ENCODE measurements at regions not wholly inside any gene's neighbourhood (a gene's known extent, or its start where the extent isn't known, plus 50 kb on each side); places are given as distances from the start of the nearest gene placed in this dataset.
"Not testable (repeated sequence)": the region's sequence is repeated elsewhere in the genome, so short reads cannot be mapped to it uniquely, and the experiment has no call there.

DNA sequence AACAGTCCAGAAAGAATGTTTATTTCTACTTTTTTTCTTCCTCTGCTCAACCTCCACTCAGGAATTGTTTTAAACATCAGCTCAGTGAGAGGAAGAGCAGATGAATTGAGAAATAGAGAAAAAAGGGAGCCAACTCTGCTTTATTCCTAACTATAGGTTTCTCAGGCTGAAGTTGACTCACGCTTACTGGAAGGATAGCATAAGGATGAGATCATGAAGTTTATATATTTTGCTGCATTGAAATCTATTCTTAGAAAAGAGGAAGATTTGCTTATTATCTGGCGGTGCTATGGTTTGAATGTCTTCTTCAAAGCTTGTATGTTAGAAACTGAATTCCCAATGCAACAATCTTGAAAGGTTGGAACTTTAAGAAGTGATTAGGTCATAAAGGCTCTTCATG, 1673.4 kb upstream of the PCDH7 start:
- DNase-seq: no peak

DNA sequence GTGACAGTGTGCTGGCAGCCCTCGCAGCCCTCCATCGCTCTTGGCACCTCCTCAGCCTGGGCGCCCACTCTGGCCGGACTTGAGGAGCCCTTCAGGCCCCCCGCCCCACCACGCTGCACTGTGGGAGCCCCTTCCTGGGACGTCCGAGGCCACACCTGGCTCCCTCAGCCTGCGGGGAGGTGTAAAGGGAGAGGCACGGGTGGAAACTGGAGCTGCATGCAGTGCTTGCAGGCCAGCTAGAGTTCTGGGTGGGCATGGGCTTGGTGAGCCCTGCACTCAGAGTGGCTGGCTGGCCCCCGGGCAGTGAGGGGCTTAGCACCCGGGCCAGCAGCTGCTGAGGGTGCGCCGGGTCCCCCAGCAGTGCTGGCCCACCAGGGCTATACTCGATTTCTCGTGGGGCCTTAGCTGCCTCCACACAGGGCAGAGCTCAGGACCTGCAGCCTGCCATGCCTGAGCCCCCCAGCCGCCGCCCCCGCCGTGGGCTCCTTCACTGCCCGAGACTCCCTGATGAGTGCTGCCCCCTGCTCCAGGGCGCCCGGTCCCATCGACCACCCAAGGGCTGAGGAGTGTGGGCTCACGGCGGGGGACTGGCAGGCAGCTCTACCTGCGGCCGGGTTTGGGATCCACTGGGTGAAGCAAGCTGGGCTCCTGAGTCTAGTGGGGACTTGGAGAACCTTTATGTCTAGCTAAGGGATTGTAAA, 1672.7 kb upstream of the PCDH7 start:
- peak in 1 of 56 donors; percentile 4 for DNase-seq

DNA sequence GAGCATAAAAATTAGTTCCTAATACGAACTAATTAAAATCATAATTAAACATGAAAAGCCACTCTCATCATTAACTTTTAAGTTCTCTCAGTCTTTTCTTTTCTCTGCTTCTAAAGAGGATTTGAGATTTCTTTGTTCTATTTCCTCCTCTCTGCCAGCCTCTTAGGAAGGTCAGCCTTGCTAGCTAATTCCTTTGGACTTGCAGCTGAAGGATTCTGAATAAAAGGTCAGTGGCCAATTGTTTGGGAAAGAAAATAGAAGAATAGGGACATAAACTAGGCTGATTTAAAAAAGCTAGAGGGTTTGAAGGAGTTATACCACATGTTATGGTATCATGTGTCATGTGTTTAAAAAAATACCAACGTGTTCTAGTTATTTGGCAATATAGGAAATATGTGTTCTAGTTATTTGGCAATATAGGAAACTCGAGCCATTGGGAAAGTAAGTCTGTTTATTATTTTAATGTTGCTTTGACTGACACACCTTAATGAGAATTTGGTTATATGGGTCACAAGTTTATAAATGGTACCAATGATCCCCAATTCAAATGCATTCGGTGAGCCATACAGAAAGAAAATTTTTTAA, 1668.7 kb upstream of the PCDH7 start:
- no peak for DNase-seq

DNA sequence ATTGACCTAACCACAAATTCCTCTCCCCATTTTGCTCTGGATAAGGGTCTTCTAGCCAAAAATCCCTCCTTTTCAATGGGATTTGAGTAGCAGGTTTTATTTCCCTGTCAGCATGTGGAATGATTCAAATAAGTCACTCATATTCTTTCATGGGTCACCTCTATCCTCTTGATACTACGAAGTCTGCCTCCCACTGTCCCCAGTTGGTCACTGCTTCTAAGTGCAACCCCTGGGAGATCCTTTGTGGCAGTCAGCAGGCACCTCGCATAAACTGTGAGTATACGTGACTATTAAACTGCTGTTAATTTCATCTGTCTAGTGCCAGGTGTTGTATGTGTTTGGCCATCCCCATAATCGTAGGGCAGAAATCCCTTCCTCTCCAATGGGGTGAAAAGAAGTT, 1667.9 kb upstream of the PCDH7 start:
- DNase-seq: no peak

DNA sequence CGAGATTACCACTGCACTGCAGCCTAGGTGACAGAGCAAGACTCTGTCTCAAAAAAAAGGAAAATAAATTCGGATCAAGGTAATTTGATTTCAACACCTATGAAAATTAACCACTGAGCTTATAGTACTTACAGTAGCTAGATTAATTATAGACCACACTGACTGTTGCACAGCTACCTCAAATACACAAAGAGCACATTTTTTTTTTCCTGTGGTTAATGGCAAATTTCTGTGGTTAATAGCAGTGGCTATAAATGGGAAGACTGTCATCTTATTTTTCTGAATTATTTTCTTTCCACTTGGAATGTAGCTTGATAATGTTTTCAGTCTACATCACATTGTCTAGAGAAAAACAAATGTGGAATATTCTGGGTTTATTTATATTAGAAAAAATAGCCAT, 1661.6 kb upstream of the PCDH7 start:
- DNase-seq: no peak

DNA sequence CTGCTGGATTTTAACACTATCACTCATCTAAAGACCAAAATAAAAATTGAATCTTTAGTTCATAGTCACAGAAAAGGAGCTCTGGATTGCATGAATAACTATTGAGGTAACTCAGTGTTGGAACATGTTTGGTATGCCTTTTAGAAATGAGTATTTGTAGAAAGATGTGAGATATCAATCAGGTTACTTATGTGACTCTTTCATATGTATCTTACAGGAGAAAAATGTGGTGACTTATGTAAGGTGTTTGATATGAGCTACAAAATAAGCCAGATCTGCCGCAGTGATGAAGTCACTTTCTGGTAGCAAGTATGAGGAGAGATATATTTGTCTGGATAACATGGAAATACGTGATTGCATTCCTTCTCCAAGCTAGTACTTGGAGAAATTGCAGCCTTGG, 1653.3 kb upstream of the PCDH7 start:
- DNase-seq: no peak

DNA sequence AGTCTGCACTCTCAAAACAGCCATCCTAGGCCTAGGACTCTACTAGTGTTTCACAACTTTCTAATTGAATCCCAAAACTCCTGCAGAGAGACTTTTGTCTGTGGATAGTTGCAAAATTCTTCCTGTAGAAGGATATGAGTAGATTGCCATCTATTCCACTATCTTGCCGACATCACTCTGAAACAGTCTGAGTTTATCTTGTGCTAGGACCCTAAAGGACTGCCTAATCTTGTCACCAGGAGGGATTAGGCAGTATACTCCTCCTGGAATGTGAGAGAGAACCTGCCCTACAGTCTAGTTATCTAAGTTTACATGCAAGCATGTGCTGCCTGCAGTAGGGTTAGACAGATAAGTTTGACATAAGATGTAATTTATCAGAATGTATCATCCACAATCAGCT, 1646.6 kb upstream of the PCDH7 start:
- no peak for DNase-seq

DNA sequence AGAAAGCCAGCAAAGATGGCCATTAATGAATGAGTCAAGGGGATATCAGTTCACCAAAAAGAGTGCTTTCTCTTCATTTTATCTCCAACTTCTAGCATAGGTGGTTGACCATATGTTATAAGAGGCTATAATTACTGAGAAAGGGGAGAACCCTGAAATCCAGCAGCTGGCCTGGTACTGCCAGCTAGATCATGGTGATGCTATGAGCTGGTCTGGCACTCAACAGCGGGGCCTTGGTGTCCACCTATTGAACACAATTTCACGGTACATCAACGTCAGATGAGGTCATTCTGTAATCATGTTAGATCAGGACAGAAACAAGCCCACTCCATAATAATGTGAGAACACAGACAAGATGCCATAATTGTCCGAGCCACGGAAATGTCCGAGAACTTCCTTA, 1644.8 kb upstream of the PCDH7 start:
- no peak for DNase-seq

DNA sequence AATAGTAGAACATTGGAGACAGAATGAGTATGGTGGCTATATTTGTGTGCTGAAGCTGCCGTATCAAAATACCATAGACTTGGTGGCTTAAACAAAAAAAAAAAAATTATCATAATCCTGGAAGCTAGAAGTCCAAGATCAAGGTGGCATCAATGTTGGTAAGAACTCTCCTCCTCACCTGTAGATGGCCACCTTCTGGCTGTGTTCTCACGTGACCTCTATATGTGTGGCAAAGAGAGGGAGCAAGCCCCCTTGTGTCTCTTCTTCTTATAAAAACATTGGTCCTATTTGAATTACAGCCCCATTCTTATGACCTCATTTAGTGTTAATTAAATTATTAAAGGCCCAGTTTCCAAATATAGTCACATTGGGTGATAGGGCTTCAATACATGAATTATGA, 1640.9 kb upstream of the PCDH7 start:
- DNase-seq: no peak

DNA sequence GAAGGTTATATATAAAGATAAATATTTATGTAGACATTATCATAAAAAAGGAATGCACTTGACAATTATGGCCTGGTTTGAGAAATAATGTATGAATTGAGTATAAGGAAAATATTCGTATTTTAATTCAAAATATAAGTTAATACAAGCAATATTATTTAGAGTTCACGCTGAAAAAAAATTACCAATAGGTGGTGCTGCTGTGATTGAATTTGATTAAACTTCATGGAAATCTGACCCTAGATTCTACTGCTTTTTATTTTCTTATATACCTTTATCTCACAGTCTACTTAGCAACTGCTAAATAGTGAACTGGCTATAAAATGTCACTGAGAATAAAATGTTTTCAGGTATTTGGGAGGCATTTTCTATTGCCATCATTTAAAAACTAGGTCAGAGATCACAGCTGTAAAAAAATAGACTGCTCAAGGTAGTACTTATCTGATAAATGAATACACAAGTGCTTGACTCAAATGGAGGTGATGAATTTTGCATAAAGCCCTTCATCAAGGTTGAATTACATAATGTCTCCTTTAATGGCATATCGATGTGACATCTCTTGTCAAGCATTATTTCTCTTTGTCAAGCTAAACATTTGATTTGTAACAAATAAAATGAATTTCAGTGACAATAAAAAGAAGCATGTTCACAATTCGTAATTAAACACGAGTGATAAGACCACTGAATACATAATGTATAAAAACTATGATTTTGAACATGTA, 1638.8 kb upstream of the PCDH7 start:
- no peak for DNase-seq

DNA sequence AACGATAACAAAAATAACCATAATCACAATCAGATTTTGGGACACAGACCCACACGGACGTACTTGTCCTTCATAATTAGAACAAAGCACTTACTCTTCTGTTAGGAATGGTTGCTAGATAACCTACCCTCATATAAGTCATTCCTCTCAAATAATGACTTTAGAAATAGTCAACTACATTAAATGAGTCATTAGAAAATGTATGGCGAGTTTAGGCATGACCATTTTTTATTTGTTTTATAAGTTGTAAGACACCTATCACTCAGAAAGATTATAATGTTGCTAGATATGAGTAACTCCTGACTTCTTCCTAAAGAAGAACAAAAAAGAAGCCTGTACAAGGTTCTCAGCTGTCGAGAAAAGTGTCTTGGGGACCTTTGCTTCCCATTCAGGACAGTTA, 1637.5 kb upstream of the PCDH7 start:
- DNase-seq: no peak

DNA sequence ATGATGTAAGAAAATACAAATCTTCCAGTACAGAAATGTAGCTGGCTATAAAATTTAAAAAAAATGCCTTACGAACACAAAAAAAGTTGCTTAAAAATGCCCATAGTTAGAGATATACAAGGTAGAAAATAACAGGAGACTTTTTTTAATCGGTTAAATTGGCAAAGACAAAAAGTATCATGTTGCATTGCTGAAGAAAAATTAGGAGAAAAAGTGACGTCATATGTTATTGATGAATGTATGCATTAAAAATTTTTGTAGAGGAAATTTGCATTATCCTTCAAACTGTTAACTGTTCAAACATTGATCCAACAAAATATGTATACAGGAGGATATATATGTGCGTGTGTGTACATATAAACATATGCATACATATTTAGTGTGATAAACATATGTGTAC, 1634.4 kb upstream of the PCDH7 start:
- DNase-seq: no peak

DNA sequence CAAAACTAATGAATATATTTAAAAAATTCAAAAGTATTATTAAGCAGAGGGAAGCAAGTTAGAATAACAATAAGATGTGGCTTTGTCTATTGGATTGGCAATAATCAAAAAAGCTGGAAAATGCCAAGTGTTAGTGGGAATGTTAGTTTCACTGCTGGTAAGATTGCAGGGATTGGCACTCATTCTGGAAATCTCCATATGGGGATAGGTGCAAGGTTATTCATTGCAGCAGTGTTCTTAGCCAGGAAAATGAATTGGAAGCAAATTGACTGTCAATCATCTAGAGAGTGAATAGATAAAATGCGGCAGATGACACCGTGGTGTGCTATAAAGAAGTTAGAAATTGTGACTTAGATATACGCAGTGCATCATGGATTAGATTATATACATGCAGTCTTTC, 1615.5 kb upstream of the PCDH7 start:
- no peak for DNase-seq

DNA sequence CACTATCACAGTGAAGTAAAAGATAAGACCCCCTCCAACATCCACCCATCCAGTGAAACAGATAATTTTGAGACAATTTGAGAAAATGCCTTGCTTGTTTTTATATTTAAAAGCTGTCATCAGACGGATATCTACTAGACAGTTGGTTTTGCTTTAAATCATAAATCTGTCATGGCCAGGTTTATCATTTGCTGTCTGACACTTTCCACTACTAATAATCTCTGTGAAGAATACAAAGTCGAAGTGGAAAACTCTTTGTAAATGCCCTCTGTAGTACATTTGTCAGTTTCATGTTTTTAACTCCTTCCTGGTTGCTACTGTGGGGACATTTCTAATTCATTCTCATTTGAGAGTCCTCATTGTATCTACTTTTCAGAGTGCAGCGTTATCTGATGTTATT, 1606.2 kb upstream of the PCDH7 start:
- no peak for DNase-seq

DNA sequence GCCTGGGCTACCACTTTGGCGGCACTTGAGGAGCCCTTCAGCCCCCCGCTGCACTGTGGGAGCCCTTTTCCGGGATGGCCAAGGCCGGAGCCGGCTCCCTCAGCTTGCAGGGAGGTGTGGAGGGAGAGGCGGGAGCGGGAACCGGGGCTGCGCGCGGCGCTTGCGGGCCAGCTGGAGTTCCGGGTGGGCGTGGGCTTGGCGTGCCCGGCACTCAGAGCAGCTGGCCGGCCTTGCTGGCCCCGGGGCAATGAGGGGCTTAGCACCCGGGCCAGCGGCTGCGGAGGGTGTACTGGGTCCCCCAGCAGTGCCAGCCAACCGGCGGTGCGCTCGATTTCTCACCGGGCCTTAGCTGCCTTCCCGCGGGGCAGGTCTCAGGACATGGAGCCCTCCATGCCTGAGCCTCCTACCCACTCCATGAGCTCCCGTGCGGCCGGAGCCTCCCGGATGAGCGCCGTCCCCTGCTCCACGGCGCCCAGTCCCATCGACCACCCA, 1602.9 kb upstream of the PCDH7 start:
- not testable (repeated sequence) for DNase-seq

DNA sequence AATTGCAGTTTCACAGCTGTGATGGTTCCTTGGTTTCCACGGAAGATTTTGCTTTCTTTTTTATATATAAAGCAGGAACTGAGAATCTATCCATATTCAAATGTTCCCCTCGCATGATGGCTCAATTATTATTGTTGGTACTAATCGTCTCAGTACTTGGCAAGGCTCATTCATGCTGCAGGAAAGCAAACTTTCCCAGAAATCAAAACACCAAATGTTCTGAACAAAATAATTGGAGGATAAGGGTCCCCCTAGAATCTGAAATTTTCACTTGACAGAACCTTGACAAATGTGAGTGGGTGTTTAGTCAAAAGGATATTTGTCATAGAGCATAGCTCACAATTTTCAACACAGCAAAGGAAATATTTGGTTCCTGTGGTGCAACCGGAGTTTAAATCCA, 1598.6 kb upstream of the PCDH7 start:
- no peak for DNase-seq

DNA sequence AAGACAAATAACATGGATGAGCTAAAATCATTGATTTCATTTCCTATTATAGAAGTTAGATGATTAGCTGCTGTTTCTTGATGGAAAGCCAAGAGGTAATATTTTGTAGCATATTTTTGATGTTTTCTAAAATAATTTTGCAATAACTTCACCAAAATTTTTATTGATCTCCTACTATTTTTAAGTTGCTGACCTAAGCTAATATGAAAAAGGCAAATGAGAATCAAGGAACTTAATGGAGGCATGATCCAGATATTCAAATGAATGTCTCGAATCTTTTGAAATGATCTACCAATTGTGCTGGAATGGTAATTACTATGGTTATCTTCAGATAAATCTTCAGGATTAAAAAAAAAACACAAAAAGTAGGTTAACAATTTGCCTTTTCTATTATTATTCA, 1591.4 kb upstream of the PCDH7 start:
- DNase-seq: no peak

DNA sequence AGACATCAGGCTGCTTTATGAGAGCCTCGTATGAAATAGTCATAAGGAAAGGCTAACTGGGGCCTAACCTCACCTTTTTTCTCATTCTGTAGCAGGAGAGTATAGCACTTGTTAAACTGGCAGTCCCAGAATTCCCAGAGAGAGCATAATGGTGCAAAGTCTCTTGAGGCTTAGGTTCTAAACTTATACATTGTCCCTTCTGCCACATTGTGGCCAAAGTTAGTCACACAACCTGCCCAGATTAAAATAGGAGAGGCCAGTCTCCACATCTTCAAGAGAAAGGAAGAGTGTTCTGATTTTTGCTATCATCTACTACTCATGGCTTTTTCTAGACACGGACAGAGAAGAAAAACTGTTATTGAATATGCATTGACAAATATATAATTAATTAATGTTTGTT, 1588.9 kb upstream of the PCDH7 start:
- no peak for DNase-seq

DNA sequence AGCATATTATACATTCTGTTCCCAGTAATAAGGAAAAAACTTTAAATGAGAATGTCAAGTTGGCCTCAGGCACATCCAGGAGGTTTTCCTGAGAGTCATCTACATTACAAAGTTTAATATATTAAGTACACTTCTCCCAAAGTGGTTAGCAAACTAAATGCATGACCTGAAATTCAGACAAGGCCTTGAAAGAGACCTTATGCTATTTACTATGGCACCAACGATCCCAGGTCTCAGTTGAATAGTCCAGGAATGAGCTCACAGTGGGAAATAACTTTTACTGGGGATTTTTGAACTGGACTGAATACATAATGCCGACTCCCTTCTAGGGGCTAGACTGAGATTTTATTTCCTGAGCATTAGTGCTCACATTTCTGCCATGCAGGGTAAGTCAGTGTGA, 1577.5 kb upstream of the PCDH7 start:
- DNase-seq: no peak

DNA sequence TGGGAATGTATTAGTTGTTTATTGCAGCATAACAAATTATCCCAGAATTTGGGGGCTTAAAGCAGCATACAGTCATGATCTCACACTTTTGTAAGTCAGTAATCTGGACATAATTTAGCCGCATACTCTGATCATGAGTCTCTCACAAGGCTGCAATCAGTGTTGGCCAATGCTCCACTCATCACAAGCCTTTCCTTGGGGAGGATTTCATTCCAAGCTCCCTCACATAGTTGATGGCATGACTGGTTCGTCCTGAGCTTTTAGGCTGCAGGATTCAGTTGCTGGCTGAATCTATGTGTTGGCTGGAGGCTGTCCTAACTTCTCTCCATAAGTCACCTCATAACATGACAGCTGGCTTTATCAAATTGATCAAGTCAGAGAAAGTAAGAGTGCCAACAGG, 1568.6 kb upstream of the PCDH7 start:
- DNase-seq: no peak

DNA sequence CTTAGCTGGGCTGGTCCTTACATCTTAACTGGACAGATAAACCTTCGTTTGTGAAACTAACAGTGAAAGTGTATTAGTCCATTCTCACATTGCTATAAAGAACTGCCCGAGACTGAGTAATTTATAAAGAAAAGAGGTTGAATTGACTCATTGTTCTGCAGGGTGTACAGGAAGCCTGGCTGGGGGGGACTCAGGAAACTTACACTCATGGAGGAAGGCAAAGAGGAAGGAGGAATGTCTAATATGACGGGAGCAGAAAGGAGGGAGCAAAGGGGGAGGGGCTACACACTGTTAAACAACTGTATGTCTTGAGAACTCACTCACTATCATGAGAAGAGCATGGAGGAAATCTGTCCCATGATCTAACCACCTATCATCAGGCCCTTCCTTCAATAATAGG, 1566.5 kb upstream of the PCDH7 start:
- no peak for DNase-seq

DNA sequence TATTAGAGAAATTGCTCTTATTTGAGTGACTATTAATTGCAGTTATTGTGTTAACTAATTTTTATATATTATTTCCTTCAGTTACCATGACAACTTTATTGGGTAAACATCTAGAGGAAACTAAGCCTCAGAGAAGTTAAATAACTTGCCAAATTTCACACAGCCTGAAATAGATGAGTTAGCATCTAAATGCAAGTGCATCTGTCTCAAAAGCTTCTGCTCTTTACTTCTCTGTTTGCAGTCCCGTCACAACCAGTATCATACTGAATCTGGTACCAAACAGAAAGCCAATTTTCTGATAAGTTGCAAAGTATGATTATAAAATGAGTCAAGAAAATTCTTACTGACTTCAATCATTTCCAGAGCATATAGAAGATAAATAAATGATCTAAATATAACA, 1544.9 kb upstream of the PCDH7 start:
- DNase-seq: no peak

DNA sequence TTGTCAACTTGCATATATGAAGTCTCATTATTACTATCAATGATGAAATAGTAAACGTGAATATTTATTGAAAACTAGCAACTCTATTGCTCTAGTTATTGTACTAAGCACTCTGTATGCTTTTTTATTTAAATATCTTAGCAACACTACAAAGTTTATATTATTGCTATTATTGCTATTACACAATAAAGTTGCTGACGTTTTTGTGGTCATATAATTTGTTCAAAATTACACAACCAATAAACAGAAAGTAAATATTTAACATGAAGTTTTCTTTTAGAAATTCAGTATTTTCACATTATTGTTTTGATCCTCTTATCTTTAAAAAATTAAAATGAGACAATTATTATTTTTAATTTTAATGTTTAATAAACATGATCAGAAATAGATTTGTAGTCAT, 1521.1 kb upstream of the PCDH7 start:
- no peak for DNase-seq

Measured in nucleus accumbens (tissue), 56 donors.